ENCODE measurements at regions not wholly inside any gene's neighbourhood (a gene's known extent, or its start where the extent isn't known, plus 50 kb on each side); places are given as distances from the start of the nearest gene placed in this dataset.

DNA sequence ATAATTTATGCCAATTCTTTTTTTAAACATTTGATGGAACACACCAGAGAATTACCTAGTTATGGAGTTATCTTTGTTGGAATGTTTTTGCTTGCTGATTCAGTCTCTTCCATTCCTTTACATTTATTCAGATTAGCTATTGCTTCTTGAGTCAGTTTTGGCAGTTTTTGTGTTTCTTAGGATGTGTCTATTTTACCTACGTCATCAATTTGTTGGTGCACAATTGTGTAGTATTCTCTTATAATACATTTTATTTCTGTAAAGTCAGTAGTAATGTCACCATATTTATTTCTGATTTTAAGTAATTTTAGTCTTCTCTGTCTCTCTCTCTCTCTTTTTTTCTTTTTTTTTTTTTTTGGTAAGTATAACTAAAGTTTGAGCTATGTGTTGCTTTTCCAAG lies 929.5 kb upstream of the RAG2 start:
- Histone ChIP-seq H3K4me1 (ENCODE audit: control insufficient read depth in 1 of 2, insufficient read depth in 1 of 2, low read depth in 1 of 2, low read length in 1 of 2) (no peaks in the 10 kb centered on the region), H3K36me3 (no peaks in the 10 kb centered on the region), H3K9me3 (no peaks in the 10 kb centered on the region), H3K27me3 (no peaks in the 10 kb centered on the region), H3K4me3 (ENCODE audit: low read depth in 1 of 2, low read length in 1 of 2) (no peak overlapping the region), H3K27ac (no peak overlapping the region)
- TF ChIP-seq, protein P1, sequence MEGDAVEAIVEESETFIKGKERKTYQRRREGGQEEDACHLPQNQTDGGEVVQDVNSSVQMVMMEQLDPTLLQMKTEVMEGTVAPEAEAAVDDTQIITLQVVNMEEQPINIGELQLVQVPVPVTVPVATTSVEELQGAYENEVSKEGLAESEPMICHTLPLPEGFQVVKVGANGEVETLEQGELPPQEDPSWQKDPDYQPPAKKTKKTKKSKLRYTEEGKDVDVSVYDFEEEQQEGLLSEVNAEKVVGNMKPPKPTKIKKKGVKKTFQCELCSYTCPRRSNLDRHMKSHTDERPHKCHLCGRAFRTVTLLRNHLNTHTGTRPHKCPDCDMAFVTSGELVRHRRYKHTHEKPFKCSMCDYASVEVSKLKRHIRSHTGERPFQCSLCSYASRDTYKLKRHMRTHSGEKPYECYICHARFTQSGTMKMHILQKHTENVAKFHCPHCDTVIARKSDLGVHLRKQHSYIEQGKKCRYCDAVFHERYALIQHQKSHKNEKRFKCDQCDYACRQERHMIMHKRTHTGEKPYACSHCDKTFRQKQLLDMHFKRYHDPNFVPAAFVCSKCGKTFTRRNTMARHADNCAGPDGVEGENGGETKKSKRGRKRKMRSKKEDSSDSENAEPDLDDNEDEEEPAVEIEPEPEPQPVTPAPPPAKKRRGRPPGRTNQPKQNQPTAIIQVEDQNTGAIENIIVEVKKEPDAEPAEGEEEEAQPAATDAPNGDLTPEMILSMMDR (IDR thresholded peaks at IDR 0.05), result no peak

- Histone ChIP-seq H3K36me3 (no peaks in the 10 kb centered on the region), H3K9me3 (no peaks in the 10 kb centered on the region), H3K4me1 (ENCODE audit: control insufficient read depth in 1 of 2, insufficient read depth in 1 of 2, low read depth in 1 of 2, low read length in 1 of 2) (no peaks in the 10 kb centered on the region), H3K4me3 (ENCODE audit: low read depth in 1 of 2, low read length in 1 of 2) (no peak overlapping the region), H3K27me3 (no peaks in the 10 kb centered on the region), H3K27ac (no peak overlapping the region)
- TF ChIP-seq, protein P1 (IDR thresholded peaks at IDR 0.05), result no peak
These were observed 927.3 kb upstream of the RAG2 start for GRCh38 chr11:37525336-37525735.

- TF ChIP-seq, protein P1 (IDR thresholded peaks at IDR 0.05), result no peak
- Histone ChIP-seq H3K36me3 (no peaks in the 10 kb centered on the region), H3K4me1 (ENCODE audit: control insufficient read depth in 1 of 2, insufficient read depth in 1 of 2, low read depth in 1 of 2, low read length in 1 of 2) (no peaks in the 10 kb centered on the region), H3K27ac (no peak overlapping the region), H3K27me3 (no peaks in the 10 kb centered on the region), H3K4me3 (ENCODE audit: low read depth in 1 of 2, low read length in 1 of 2) (no peak overlapping the region), H3K9me3 (no peaks in the 10 kb centered on the region)
These were observed 921.7 kb upstream of the RAG2 start for GRCh38 chr11:37519781-37520180.

DNA sequence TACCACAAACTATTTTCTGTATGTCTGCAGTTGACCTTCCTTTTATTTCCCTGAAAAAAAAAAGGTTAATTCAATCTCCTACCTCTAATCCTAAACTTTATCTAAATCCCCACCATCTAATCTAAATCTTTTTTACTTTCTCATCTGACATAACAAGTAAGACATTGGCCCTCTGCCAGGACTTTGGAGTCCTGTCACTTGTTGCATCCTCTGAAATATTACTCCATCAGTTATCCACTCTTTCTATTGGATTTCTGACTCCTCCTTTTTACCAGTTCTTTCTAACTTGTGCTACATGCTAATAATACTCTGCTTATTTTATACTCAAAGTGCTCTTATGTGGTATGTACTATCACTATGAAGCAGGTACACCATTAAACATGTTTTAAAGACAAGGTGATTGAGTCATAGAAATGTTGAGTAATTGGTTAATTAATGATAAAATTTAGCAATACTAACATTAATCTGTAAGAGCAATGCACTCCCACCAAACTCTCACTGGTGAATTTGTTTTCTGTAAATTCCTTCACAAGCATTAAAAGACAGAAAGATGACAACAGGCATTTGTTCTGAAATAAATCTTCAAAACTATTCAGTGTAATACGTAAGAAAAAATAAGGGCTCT lies 914.2 kb upstream of the RAG2 start:
- no peak overlapping the region for H3K27ac ChIP-seq
- H3K9me3 ChIP-seq, result no peaks in the 10 kb centered on the region
- no peaks in the 10 kb centered on the region for H3K27me3 ChIP-seq
- TF ChIP-seq, protein P1 (IDR thresholded peaks at IDR 0.05), result no peak
- no peaks in the 10 kb centered on the region for H3K36me3 ChIP-seq
- H3K4me3 ChIP-seq (ENCODE audit: low read depth in 1 of 2, low read length in 1 of 2), result no peak overlapping the region
- no peaks in the 10 kb centered on the region for H3K4me1 ChIP-seq (ENCODE audit: control insufficient read depth in 1 of 2, insufficient read depth in 1 of 2, low read depth in 1 of 2, low read length in 1 of 2)

- Histone ChIP-seq H3K9me3 (no peaks in the 10 kb centered on the region), H3K27ac (no peak overlapping the region), H3K27me3 (no peaks in the 10 kb centered on the region), H3K4me1 (ENCODE audit: control insufficient read depth in 1 of 2, insufficient read depth in 1 of 2, low read depth in 1 of 2, low read length in 1 of 2) (no peaks in the 10 kb centered on the region), H3K4me3 (ENCODE audit: low read depth in 1 of 2, low read length in 1 of 2) (no peak overlapping the region), H3K36me3 (no peaks in the 10 kb centered on the region)
- TF ChIP-seq, protein P1 (IDR thresholded peaks at IDR 0.05), result no peak
These were observed 913.4 kb upstream of the RAG2 start for GRCh38 chr11:37511425-37511933.

All from neutrophil (primary cell).